ENCODE measurements at regions not wholly inside any gene's neighbourhood (a gene's known extent, or its start where the extent isn't known, plus 50 kb on each side); places are given as distances from the start of the nearest gene placed in this dataset.

DNA sequence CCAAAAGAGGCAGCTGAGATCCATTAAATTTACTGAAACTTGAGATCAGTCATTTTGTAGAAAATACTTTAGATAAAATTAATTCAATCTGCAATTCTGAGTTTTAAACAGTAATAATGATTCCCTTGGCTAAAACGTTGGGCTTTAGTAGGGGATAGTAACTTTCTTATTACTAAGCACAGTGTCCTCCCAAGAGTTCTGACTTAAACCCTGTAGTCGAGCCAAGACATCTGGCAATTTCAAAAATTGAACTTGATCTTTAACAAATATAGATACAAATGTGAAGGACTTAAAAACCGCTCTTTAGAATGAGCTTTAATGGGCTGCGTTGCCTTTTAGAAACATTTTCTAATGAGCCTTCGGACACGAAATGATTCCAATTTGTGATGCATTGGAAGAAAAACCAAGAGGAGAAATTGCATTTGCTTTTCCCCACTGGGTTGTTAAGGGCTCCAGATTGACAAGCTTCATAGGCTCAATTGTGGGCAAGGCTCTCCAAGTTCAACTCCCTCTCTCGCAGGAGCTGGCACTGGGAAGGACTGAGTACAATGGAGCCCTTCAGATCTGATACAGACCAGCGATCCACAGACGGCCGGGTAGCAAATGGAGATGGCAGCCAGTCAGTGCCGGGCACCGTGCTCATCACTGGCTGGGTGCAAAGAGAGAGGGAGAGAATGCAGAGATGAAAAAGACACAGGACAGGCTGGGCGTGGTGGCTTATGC is 921.3 kb upstream of the AUTS2 start:
- no peak for TF ChIP-seq CTCF (IDR thresholded peaks at IDR 0.05)
- no peak for TF ChIP-seq POLR2A (IDR thresholded peaks at IDR 0.05)
